GM19467 (cell line): ENCODE measurements at regions not wholly inside any gene's neighbourhood (a gene's known extent, or its start where the extent isn't known, plus 50 kb on each side); places are given as distances from the start of the nearest gene placed in this dataset.
"Not testable (repeated sequence)": the region's sequence is repeated elsewhere in the genome, so short reads cannot be mapped to it uniquely, and the experiment has no call there.

Source experiments
- ATAC-seq: cut with Tn5 transposase; IDR thresholded peaks from one replicate; pipeline ENCODE4 v1.9.1; 2021; ENCODE audit warnings: mild to moderate bottlenecking, moderate library complexity; ENCODE audit not compliant: unreplicated experiment

DNA sequence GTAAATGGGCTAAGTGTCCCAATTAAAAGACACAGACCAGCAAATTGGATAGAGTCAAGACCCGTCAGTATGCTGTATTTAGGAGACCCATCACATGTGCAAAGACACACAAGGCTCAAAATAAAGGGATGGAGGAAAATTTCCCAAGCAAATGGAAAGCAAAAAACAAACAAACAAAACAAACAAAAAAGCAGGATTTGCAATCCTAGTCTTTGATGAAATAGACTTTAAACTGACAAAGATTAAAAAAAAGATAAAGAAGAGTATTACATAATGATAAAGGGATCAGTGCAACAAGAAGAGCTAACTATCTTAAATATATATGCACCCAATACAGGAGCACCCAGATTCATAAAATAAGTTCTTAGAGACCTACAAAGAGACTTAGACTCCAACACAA is 429.6 kb downstream of the MAT2B start:
- not testable (repeated sequence) for ATAC-seq

DNA sequence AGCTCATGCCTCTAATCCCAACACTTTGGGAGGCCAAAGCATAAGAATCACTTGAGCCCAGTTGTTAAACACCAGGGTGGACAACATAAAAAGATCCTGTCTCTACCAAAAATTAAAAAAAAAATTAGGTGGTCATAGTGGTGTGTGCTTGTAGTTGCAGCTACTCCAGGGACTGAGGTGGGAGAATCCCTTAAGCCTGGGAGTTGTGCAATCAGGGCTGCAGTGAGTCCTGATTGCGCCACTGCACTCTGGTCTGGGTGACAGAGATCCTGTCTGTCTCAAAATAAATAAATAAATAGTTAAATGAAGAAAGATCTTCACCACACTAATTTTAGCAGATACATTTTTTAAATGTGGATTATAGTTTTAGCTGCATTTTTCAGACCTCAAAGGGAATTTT is 433.2 kb downstream of the MAT2B start:
- no peak for ATAC-seq

DNA sequence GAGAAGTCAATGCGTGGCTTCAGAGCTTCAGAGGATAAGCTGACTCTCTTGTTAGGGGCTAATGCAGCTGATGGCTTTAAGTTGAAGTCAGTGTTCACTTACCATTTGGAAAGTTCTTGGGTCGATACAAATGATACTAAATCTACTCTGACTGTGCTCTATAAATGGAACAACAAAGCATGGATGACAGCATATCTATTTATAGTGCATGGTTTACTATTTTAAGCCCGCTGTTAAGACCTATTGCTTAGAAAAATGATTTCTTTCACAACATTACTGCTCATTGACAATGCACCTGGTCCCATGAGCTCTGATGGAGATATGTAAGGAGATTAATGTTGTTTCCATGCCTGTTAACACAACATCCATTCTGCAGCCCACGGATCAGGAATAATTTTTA is 435.7 kb downstream of the MAT2B start:
- ATAC-seq: no peak

DNA sequence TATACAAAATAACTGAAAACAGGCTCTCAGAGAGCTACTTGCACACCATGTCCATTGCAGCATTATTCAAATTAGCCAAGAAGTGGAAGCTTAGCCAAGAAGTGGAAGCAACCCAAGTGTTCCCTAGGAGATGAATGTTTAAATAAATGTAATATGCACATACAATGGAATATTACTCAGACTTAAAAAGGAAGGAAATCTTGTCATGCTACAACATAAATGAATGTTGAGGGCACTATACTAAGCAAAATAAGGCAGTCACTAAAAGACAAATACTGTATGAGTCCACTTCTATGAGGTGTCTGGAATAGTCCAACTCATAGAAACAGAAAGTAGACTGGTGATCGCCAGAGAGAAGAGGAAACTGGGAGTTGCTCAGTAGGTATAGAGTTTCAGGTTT is 438.1 kb downstream of the MAT2B start:
- ATAC-seq: peak; percentile 46

DNA sequence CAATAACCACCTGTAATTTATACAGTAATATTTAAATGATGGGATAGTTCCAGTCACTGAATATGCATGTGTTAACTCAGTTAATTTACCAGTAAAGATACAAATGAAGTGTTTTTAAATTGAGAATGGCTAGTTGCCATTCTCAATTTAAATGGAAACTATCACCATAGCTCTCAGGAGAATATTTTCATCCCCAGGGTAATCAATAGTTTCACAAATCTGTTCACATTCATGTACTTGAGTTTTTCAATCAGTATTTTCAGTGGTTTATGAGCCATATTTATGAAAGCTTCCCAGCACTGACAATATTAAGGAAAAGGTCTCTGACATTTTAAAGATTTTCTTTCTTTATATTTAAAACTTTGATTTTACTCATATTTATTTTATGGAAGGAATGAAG is 439.3 kb downstream of the MAT2B start:
- no peak for ATAC-seq

DNA sequence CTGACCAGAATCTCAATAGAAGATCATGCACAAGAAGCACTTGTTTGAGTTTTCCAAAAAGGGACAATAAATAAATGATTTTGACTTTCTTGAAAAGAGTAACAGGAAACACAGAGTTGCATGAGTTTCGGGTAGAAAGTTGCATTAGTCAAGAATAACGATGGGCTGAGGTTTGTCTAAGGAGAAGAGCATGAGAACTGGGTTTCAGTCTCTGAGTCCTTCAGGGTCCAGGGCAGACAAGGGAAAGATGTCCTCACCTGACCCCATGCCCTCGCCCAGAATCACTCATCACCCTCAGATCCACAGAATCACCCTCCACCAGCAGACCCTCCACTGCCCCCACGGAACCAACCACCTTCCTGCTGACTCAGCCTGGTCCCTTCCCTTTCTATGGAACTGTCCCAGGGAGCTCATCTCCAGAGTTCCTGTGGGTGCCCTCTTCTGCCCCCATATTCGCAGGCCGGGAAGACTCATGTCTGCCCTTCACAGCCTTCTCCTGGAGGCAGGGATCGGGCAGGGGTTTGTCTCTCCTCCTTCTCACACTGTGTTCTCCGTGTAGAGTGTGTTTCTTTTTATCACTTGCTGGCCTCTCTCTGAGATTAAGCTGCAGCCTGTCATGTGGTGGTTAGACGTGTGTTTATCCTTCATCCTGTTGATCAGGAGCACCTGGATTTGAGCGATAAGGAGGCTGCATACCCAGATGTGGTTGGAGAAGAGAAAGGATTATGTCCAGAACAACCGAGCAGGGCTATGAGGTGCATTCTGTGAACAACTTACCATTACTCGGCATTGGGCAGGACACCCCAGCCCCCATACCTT is 442.6 kb downstream of the MAT2B start:
- no peak for ATAC-seq

DNA sequence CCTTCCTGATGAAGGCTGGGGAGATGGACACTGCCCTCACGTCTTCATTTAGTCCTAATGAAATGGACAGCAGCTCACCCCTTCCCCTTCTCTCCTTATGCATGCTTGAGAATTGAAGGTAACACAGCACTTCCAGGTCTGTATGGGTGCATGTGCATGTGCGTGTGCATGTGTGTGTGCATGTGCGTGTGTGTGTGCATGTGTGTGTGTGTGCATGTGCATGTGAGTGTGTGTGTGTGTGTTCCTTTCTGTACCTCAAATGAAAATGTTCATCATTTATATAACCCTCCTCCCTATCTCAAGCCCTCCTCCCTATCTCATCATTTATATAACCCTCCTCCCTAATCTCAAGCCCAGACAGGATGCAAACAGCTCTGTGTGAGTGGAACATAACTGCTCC is 444.8 kb downstream of the MAT2B start:
- no peak for ATAC-seq

DNA sequence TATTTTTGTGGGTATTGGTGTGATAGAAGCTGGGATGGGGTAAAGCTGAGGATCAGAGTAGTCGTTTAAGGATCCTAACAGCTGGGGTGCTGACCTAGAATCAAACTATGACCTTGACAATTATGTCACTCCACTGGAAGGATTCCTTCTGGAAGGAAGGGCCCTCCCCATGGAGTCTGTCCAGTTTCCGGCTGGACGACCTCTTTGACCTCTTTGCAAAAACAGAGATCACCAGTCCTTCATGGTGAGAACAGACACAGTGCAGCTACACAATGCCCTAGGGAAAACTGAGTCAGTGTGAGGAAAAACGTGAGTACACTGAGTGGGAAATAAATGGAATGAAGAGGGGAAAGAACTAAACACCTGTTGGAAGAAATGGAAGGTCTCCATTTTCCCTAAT is 445.6 kb downstream of the MAT2B start:
- ATAC-seq: no peak

DNA sequence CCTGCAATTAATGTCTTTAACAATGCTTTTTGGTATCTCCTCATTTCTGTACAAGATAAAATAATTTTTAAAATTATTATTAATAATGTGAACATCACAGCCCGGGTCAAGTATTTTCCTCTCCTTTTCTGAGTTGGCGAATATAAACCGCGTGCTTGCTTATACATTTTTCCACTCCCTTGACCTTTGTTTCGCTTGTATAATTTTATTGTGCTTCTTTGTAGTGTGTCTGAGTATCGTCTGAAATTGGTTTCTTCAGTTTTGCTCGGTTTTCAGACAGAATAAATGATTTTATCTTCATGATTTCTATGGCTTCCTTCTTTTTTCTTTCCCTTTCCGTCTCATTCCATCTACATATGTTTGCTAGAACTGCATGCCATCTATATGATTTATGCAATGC is 448.5 kb downstream of the MAT2B start:
- no peak for ATAC-seq

DNA sequence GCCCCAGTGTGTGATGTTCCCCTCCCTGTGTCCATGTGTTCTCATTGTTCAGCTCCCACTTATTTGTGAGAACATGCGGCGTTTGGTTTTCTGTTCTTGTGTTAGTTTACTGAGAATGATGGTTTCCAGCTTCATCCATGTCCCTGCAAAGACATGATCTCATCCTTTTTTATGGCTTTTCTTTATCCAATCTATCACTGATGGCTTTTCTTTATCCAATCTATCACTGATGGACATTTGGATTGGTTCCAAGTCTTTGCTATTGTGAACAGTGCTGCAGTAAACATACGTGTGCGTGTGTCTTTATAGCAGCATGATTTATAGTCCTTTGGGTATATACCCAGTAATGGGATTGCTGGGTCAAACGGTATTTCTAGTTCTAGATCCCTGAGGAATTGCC is 455.8 kb downstream of the MAT2B start:
- not testable (repeated sequence) for ATAC-seq

DNA sequence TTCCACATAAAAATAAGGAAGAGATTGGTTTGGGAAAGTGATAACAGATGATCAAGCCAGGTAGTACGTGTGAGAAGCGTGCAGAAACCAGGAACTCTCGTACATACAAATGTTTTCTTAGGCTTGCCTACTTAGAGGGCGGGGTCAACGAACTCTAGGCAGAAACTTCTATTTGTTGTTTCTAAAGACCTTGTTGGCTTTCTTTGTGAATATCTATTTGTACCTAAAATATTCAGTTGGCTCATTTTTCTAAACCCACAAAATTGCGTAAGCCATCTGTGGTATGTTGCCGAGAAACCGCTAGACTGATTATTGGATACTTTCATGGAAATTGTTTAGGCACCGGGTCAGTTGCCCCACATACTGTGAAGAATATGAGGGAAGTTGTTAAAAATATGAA is 458.5 kb downstream of the MAT2B start:
- ATAC-seq: no peak

DNA sequence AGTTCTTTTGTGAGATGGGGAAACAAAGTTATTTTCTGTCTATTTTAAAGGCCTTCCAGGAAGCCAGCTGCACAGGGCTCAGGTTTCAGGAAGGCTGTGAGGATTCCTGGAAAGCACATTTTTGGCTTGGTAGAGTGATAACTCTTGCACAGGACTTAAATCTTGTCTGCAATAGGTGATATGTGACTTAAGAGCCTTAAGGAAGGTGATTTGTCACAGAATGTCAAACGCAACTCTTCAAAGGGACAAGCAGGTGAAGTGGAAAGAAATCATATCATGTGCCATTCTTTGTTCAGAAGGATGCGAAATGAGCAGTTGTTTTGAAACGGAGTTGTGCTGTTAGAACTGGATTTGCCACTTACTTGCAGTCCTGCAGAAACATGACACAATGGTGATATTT is 459.3 kb downstream of the MAT2B start:
- no peak for ATAC-seq

DNA sequence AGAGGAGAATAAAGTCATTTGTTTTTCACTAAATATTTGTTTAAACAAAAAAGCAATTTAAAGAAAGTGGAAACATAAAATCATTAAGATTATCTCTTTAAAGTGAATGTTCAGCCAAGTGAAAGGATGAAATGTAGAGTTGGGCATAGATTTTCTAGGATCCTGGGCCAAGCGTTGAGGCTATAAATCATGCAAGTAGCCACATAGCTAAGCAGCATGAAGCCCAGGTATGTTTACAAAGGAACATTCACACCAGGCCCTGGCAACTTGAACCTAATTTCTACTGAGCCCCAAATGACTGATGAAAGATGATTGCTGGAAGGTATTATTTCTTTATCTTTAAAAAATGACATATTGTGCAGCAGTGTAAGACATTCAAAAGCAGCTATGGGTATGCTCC is 461.8 kb downstream of the MAT2B start:
- no peak for ATAC-seq

DNA sequence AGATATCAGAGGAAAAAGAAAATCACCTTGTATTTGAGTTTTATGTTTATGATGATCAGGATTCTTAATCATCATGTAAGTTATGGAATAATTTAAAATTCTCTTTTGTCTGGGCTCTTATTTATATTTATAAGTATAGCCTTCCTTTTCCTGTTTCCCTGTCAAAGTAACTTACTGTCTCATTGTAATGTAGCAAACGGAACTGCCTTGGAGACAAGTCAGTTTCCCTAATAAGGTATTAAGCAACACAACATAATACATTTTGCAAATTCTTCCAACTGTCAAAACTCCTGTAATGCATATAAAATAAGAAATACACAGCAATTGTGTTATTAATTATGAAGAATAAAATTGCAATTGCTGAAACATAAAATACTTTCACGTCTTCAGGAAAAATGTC is 463.2 kb downstream of the MAT2B start:
- ATAC-seq: no peak

DNA sequence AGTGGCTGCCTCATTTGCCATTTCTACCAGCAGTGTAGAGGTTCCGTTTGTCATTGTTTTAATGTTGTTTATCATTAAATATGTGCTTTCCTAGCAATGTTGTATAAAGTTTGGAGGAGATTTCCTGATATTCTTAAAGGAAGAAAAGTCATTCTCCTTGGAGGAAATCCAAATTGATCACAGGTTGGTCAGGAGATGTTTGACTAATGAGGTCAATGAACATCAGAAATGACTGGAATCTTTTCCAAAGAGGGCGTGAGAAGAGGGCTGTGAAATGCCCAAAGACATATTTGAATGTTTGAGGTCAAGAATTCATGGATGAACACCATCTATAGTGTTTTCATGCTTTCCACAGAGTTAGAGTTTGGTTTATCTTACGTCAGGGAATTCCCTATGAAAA is 471.3 kb downstream of the MAT2B start:
- ATAC-seq: no peak

DNA sequence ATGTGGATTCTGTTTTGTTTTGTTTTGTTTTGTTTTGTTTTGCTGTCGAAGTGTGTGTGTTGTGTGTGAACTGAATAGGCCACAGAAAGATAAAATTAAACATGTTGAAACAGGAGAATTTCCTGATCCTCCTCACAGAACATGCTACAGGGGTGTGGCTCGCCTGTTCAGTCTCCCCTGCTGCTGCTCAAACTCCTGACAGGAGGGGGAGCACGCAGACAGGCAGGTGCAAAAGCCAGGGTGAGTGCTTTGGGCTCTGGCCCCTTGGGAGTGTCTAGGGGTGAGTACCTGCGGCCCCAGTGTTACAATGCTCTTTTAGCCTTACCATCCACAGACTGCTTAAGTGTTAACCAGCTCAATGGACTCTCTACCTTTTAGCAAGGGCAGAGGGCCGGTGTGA is 473.5 kb downstream of the MAT2B start:
- no peak for ATAC-seq

DNA sequence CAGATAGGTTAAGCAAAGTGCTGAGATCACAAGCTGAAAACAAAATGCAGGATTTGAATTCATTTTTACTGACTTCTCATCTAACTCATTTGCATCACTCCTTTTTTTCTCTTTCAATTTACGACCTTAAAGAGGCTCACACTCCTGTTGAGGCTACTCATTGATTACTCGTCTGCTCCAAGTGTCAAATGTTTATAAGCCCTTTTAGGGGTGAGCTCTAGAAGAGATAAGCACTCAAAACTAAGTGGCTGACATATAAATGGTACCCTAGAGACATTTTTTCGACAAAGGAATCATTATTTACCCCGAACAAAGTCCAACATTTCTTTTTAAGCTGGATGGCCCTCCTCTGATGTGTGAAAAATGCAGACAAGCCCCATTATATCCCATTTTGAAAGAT is 483.1 kb downstream of the MAT2B start:
- ATAC-seq: no peak

DNA sequence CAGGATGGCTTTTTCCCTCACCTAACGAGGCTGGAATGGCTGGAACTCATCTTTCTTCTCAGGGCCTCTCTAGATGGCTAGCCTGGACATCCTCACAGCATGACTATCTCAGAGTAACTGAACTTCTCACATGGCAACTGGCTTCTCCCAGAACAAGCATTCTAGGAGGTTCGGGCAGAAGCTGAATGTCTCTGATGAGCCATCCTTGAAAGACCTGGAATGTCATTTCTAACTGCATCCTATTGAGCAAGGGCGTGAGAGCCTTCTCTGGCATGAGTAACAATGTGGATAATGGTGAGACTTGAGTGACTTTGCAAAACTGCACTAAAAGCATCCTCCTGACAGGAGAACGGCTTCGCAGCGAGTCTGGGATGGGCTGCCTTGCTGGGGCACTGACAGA is 487.7 kb downstream of the MAT2B start:
- no peak for ATAC-seq

DNA sequence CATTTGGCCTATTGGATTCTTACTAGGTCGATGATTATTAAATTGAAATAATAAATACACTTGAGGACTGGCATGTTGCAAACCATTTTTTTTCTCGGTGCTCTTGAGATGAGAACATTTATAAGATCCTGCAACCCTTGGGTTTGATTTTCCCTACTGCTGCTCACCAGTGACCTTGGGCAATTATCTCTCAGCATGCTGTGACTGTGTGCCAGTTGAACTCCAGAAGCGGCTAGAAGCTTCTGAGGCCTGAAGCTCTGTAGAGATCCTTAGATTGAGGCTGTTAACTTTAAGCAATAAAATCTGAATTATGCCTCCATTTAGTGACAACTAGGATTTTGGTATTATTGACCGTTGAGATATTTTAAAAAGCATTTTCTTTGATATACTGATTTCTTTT is 489.8 kb downstream of the MAT2B start:
- no peak for ATAC-seq

DNA sequence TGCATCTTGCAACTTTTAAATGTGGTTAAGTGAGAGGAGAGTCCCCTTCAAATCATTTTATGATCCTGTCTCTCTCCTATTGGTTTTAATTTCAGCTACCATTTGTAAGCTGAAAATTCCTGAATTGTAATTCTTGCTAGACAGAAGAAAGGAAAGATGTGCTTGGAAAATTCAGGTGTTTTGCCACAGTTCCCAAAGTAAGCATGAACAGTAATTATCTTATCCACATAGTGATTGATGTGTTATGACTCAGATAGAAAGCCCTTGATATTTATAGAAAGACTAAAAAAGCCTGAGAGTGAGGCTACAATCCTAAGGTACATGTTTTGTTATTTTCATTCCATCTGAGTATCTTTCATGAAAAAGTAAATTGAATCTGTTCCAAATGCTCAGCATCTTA is 492.5 kb downstream of the MAT2B start:
- no peak for ATAC-seq

DNA sequence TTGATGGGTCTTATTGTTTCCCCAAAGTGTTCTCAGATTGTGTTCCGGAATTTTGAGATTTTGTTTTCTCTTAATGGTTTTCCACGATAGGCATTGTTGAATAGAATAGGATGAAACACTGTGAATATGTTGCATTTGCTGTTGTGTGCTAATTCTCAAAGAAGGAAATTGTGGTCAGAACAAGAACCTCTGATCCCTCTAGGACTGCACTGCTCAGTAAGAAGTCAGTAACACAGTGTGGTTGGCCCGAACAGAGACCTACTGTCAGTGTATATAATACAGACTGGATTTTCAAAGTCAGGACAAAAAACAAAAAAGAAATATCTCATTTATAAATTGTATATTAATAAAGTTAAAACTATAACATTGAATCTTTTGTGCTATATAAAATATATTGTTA is 494.8 kb downstream of the MAT2B start:
- no peak for ATAC-seq

DNA sequence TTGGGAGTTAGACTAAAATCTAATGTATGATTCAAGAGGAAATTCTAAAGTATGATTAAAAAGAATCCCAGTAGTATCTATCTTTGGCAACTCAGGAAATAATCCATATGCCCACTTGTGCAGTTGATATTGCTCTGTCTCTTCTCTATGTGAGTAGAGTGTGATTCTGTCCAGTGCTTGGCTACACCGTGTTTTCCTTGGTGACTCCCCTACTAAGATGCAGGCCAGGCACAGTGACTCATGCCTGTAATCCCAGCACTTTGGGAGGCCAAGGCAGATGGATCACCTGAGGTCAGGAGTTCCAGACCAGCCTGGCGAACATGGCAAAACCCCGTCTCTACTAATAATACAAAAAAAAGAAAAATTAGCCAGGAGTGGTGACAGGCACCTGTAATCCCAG is 495.4 kb downstream of the MAT2B start:
- ATAC-seq: no peak

DNA sequence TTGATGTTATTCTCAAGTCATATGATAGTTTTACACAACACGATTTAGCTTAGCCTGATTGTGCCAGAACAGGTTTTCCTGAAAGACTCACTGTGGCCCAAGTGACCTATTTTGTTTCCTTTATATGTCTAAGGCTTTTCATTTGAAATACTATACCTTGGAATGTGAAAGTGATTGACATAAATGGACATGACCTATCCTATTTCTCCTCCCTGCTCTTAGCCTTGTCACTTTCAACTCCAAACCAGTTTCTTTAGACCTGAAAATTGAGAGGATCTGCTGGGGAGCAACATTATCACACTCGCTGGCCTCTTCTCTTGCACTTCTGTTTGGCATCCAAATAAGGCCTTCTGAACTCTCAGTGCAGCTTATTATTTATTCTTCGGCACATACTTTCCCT is 496.8 kb downstream of the MAT2B start:
- no peak for ATAC-seq
